HG02852 (cell line): ENCODE measurements at regions not wholly inside any gene's neighbourhood (a gene's known extent, or its start where the extent isn't known, plus 50 kb on each side); places are given as distances from the start of the nearest gene placed in this dataset.
"Not testable (repeated sequence)": the region's sequence is repeated elsewhere in the genome, so short reads cannot be mapped to it uniquely, and the experiment has no call there.

Source experiments
- ATAC-seq: cut with Tn5 transposase; IDR thresholded peaks from one replicate; pipeline ENCODE4 v1.9.1; 2021; ENCODE audit warnings: mild to moderate bottlenecking, moderate library complexity; ENCODE audit not compliant: unreplicated experiment

DNA sequence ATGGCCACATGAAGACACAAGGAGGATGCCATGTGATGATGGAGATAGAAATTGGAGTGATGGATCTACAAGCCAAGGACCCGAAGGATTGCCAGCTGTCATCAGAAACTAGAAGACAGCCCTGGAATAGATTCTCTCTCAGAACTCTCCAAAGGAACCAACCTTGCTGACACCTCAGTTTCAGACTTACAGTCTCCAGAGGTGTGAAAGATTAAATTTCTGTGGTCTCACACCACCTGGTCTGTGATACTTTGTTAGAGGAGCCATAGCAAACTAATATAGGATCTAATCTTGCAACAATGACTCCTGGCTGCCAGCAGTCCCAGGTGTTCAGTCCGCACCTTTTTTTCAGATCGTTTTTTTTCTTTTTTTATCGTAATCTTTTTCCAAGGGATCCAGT is 647.3 kb upstream of the GHITM start:
- no peak for ATAC-seq

DNA sequence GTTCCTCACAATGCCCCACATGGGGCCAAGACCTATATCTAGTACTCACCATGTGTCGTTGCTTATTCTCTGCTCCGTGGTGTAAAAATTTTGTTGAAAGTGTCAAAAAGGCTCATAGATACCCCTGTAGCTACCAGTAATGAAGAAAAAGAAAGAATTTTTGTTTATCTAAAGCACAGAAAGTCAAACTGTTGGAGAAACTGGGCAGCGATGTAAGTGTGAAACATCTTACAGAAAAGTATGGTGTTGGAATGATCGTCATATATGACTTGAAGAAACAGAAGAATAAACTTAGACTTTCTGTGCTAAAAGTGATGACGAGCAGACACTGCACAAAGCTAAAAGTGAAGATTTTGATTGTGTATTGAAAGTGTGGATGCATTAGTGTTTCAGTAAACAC is 626.6 kb upstream of the GHITM start:
- no peak for ATAC-seq

DNA sequence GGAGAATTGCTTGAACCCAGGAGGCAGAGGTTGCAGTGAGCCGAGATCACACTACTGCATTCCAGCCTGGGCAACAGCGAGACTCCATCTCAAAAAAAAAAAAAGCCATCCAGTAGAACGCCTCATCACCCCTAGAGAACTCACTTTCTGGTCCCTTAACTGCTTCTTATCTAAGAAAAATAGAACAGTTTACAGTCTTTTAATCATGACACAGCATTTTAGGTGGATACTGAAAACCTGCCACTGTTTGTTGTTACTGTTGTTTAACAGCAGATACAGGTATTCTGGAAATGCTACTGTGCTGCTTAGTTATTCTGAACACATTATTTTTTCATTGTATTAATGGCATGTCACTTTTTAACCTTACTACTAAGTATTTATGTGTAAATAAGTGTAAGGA is 624.3 kb upstream of the GHITM start:
- no peak for ATAC-seq

DNA sequence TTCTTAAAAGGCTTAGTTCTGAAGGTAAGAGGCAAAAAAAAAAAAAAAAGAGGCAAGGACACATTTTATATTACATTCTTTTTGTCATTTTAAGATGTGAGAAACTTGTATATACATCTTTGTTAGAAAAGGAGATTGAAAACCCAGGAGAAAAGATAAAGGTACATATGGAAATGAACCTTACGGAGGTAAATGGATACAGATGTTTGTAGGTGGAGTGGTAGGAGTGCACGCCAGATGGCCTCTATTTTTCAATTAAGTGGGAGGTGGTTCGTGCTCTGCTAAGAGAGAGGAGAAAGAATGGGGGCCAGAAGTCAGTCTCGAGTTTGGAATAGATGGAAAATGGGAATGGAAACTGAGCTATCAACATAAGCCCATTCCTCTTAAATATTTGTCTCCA is 622.5 kb upstream of the GHITM start:
- no peak for ATAC-seq

DNA sequence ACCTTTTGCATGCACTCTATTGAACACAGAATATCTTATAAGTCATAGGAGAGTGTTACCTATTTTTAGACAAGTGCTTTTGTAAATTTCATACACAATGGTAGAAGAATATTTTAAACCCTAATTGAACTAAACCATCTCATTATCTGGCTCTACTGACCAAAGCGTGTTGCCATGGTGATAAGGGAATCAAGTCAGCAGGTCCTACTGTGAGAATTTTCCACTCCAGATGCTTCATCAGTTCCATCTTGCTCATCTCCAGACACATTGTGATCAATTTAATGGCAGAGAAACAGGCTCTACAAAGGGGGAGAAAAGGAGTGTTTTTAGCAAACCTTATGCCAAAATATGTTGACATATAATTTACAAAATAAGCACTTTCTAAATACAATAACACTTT is 621.9 kb upstream of the GHITM start:
- ATAC-seq: no peak

DNA sequence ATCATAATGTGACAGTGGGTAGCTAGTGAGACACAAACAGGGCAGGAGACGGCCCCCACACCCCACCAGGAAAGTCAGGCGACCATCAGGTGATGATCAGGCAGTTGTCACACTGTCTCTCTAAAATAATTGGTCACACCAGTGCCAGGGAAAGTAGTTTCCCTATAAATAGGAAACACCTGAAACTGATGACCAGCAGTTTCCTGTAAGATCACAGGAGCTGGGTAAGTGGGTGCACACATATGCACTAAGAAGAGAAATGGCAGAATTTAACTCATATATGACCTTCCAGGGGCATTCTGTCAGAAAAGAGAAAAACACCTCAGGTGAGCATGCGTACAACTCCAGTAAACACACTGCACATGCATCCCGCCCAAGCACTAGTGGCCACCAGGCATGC is 620.5 kb upstream of the GHITM start:
- ATAC-seq: no peak

DNA sequence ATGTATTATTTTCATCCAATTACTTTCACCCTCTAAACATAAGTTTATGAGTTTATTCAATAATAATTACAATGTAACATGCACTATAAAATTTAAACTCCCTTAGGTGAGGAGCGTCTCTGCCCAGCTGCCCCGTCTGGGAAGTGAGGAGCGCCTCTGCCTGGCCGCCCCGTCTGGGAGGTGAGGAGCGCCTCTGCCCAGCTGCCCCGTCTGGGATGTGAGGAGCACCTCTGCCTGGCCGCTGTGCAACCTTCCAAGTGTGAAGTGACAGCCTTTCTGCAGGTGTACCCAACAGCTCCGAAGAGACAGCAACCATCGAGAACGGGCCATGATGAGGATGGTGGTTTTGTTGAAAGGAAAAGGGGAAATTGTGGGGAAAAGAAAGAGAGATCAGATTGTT is 618.9 kb upstream of the GHITM start:
- ATAC-seq: not testable (repeated sequence)

DNA sequence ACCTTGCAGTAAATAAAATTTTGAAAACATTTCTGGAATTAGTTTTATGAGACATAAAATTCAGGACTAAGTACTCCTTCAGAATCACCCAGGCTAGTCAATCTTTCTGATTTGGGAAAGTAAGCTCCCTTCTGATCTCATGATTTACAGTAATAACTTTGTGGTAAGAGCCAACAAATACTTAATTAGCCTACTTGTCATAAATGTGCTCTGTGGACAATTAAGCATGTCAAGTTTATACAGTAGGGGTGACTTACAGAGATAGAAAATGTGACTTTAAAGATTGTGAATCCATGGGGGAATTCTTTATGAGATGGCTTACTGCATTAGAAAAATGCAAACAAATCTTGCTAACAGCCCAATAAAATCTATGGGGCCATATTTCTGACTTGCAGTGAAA is 616.9 kb upstream of the GHITM start:
- no peak for ATAC-seq

DNA sequence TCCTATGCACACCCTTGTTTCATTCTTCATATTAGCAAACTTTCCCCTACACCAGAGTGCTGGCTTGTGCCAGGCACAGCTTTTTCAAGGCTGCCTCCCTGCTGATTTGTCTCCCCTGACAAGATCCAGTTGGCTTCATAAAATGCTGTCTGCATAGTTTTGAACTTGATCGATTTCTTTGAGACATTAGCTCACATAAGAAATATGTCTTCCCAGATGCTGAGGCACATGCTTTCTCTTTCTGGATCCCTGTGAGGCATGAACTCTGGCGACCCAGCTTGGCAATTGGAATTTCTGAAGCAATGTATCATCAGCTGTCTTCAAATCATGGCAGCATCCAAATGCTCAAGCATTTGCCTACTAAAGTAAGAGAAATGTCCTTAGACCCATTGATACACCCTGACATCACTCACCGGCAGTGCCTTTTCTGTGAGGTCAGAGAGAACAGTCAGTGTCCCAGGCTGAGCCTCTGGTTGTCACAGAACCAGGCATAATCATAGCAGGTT is 616.4 kb upstream of the GHITM start:
- ATAC-seq: no peak

DNA sequence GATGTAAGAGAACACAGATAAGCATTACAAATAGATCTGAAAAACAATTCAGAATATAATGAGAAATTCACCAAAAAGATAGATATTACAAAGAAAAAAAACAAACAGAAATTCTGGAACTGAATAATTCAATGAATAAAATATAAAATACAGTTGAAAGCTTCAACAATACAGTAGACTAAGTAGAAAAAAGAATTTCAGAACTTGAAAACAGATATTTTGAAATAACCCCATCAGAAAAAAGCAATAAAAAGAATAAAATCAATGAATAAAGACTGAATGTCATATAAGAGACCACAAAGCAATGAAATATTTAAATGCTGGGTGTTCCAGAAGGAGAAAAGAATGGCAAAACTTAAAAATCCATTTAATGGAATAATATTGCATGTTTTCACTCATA is 611.4 kb upstream of the GHITM start:
- ATAC-seq: no peak

DNA sequence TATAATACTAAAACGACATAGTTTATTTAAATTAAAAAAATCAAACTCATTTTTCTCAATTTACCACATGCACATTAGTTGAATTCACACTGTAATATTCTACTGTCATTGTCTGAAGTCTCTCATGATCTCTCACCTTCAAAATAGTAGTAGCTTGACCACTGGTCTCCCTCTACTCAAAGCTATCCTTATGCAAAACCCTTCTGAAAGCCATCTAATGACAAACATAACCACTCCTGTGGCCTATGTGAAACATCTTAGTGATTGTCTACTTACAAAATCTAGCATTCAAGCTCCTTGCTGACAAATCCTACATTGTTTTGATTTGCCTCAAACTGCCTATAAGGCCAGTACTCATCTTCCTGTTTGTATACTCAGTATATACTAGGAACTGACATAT is 606.0 kb upstream of the GHITM start:
- ATAC-seq: peak; percentile 93

DNA sequence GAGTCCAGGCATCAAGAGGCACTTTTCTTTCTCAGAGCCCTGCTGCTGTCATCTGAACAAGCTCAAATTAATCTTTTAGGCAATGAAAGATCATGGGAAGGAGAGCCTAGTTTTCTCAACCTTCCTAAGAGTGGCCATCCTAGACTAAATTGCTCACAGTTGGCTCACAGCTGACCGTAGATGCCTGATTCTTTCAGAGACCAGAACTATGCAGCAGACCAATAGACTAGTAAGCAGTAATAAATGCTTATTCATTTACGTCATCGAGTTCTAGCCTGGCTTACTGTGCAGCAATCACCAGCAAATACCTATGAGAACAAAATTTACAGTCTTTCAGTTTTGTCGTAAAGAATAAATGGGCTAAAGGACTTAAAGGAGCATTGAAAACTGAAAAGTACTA is 602.9 kb upstream of the GHITM start:
- no peak for ATAC-seq

DNA sequence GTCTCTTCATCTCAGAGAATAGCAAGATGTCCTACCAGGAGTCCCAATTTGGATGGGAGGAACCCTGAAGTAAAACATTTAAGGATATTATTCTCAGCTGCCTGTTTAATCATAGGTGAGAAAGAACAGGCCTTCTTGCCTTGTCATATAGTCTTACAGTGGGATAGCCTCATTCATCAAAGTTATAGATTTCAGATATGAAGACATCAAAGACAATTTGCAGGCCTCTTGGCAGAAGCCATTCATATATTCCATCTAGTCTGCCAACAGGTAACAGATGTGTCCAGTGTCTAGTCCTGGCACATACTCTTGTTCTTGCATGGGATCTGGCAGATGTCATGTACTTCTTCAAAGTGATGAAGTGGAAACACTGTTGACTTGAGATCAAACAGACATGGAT is 601.3 kb upstream of the GHITM start:
- no peak for ATAC-seq

DNA sequence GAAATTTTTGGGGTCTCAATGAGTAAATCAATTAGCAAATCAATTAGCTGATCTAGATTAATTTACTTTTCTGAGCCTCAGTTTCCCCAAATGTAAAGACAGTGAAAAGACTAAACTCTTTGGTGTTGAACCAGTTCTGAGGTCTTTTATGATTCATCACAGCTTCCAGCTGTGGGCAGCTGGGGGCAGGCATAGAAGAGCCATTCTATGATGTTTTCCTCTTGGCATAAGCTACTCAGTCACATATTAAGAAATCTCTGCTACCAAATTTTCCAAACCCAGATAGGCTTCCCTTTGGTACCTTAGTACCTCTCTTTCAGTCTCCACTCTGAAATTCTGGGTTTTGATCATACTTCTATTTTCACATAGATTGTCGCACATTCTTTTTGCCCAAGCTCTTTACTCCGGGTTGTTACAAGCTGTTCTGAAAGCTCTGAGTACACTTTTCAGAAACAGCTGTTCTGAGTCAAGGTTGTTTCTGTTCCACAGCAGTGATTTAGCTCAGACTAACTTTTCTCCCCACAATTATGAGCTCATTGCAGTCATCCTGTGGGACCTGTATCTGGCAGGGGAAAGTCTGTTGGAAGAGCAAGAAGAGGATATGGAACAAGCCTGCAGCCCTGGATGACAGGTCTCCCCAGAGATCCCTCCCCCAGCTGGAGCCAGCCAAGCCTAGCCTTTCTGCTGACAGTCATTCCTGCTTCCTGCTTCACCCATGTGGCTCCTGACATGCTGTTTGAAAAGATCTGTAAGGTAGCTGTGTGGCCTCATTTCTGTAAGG is 599.6 kb upstream of the GHITM start:
- peak; percentile 73 for ATAC-seq

DNA sequence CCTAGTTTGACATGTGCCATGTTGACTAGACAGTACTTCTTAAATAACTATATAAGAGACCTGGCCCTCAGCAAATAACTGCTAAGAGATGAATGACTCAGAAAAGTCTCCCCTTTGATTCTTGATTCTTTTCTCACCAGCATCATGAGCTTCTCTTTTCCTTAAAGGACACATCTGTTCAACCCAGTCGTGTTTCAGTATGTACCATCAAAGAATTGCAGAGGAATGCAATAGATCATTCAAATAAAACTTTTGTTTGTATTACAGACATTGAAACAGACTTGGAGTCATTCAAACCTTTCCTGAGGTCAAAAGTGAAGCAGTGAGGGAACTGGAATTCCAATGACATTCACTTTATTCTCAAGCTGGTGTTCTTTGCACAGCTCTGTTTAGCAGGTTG is 598.3 kb upstream of the GHITM start:
- no peak for ATAC-seq

DNA sequence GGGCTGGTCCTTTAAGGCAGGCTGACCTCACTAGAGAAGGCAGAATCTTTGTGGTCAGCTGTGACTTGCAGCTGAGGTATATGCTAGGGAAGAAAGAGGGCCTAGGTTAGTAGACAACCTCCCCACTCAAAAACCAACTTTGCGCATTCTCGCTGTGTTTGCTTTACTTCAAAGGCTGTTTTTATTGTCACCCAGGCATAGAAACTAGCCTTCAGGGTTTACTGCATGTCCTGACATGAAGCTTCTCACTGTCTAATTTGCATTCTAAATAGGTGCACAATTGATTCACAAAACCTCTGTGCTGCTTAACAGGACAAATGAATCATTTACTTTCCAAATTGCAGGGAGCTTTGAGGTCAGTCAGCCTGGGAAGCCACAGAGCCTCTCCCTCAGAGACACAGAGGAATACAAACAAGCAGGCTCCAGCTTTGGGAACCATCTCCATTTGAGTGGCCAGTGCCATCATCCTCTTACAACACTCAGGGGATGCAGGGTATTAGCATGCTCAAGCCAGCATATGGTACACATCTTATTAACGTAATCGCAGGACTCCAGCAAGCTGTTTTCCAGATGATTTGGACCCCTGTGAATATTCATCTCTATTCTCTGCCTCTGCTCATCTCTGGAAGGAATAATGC is 596.4 kb upstream of the GHITM start:
- ATAC-seq: peak; percentile 52

DNA sequence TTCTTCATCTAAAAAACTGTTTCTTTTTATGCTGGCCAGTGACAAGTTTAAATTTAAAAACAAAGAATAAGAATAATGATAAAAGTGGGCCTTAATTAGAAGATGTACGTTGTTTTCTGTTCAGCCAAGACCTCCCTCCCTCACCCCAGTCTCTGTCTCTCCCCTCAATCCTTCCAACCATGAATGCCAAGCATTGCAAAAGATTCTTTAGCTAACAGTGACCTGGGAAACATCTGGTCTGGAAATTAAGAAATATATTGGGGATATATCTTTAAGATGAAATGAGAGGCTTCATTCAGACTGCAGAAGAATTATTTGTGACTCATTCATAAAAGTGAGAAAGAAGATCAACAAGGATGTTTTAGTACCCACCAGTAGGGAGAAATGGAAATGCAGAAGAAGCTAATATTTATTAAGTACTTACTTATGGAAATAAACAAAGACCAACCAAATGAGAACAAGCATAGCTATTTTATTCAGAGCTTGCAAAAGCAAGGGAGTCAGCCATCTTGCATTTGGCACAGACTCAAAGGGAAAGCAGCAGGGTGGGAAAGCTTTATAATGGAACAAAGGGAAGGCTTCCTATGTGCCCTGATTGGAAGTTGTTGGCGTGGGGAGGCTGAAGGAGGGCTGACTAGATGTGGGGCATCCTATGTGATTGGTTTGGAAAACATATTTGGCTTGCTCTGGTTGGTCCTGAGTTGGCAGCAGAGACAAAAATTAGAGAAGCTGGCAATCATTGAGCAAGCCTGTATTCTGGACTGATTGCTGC is 595.4 kb upstream of the GHITM start:
- no peak for ATAC-seq

DNA sequence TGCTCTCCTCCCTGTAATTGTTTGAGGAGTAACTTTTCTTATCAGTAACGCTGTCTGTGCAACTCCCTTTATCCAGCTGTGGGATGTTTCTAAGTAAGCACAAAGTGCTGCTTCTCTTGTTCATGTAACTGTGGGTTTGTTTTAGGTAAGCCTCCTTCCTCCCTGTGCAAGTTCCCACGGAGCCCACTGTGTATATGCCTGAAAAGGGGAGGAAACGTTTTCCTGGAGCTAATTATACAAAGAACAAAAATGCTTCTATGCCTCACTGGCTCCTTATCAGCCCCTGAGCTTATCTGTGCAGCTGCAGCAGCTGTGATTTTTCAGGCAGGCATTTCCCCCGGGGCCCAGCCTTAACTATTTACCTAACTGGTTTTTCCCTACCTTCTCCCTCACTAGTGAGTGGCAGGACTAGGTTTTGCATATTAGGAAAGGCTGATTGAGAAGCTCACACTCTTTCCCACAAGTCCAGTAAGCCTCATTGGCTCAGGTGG is 593.4 kb upstream of the GHITM start:
- ATAC-seq: peak; percentile 43

DNA sequence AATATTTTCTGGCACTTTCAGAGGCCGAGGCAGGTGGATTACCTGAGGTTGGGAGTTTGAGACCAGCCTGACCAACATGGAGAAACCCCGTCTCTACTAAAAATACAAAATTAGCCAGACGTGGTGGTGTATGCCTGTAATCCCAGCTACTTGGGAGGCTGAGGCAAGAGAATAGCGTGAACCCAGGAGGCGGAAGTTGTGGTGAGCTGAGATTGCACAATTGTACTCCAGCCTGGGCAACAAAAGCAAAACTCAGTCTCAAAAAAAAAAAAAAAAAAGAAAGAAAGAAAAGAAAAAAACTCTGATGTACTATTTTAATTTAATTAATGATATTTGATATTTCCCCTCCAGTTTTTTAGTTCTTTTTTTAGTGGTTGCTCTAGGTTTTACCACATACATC is 588.1 kb upstream of the GHITM start:
- not testable (repeated sequence) for ATAC-seq

DNA sequence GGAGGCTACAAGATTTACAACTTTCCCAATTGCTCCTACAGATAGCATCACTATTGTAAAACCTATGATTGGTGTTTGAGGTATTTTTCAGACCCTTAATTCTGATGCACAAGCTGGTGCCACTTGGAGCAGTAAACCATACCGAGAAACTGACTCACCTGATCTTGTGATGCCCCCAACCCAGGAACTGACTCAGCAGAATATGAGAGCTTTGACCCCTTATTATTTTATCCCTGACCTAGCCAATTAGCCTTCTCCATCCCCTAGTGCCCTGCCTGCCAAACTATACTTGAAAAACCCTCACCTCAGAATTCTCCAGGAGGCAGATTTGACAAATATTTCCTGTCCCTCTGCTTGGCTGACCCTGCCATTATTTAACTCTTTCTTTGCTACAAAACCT is 585.9 kb upstream of the GHITM start:
- no peak for ATAC-seq

DNA sequence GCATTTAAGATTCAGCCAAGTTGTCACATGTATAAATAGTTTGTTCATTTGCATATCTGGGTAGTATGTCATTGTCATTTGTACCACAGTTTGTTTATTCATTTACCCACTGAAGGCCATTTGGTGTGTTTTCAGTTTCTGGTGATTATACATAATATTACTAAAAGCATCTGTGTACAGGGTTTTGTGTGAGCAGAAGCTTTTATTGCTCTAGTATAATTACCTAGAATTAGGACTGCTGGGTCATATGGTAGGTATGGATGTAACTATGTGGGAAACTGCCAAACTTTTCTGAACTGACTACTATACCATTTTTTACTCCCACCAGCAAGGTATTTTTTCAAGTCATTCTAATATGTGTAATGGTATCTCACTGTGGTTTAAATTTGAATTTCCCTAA is 584.0 kb upstream of the GHITM start:
- ATAC-seq: peak; percentile 70

DNA sequence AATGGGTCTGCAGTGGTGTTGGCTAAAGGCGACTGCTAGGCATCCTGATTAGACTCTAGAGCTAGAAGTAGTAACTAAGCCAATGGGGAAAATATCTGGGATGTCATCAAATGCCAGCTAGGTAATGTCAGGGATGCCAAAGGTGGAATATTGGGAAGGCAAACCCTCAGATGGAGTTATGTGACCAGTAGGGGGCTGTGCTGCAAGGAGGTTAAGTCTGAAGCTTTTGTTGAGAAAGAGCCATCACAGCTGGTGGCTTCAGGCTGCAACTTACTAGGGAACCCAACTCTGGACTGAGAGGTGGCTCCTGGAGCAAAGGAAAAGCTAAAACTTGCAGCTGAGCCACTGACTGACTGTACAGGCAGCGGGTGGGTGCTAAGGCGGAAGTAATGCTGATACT is 576.9 kb upstream of the GHITM start:
- ATAC-seq: no peak
